NCI-H526 (cell line): ENCODE measurements at regions not wholly inside any gene's neighbourhood (a gene's known extent, or its start where the extent isn't known, plus 50 kb on each side); places are given as distances from the start of the nearest gene placed in this dataset.
A peak's percentile ranks its signal among the peaks of the same experiment; 100 is the strongest.
"Not testable (repeated sequence)": the region's sequence is repeated elsewhere in the genome, so short reads cannot be mapped to it uniquely, and the experiment has no call there.

Experiments used
- DNase-seq, 2 experiments: peaks; one replicate each; lab custom pipeline; 2025; lab: John Stamatoyannopoulos, UW

- DNase-seq, result no peak
These were observed 596.6 kb downstream of the KCTD12 start for GRCh38 chr13:76289558-76289957.

GRCh38 chr13:76286178-76286577 lies 600.0 kb downstream of the KCTD12 start:
- no peak for DNase-seq

- no peak for DNase-seq
These were observed 600.7 kb downstream of the KCTD12 start for GRCh38 chr13:76285463-76285862.

DNA sequence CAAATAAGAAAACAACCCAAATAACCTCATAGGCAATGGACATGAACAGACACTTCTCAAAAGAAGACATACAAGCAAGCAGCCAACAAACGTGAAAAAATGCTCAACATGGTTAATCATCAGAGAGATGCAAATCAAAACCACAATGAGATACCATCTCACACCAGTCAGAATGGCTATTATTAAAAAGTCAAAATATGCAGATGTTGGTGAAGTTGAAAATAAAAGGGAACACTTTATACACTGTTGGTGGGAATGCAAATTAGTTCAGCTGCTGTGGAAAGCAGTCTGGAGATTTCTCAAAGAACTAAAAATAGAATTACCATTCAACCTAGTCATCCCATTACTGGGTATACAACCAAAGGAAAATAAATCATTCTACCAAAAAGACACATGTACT lies 606.4 kb downstream of the KCTD12 start:
- peak; percentile 37 to 44 for DNase-seq

DNA sequence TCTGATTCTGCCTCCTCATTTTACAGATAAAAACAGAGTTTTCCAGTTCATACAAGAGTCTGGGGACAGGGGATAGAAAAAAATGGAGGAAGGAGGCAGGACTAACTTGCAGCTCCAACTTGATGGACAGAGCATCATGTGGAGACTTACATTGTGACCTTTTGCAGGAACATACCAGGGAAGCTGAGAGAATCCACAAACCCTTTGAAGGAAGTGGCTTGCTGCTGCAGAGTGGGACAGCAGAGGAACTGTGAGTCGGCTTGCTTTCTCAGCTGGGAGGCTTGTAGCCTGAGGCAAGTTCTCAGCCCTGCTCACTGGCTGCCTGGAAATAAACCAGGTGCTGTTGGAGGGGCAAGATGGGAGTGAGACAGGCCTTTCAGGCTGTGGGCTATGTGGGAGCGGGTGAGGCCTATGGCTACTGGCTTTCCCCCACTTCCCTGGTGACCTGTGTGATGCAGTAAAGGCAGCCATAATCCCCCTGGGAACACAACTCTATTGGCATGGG lies 614.4 kb downstream of the KCTD12 start:
- no peak for DNase-seq

GRCh38 chr13:76268307-76268706 lies 617.9 kb downstream of the KCTD12 start:
- DNase-seq, result not testable (repeated sequence)

DNA sequence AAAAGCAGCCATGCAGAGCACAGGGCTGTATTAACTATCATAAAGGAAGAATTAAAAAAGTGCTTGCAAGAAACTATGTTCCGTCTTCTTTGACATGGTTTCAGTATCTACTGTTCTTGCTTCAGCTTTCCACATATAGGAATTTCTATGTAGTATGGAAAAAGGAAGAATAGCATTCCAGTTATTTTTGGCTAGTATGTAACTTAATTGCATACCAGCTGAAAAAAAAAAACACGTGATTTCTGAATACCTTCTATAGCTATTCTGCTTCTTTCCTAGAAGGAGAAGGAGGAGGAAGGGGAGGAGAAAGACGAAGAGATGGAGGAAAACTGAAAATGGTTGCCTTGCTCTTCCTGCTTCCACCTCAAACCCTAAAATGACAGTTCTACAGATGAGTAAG lies 619.0 kb downstream of the KCTD12 start:
- no peak for DNase-seq

DNA sequence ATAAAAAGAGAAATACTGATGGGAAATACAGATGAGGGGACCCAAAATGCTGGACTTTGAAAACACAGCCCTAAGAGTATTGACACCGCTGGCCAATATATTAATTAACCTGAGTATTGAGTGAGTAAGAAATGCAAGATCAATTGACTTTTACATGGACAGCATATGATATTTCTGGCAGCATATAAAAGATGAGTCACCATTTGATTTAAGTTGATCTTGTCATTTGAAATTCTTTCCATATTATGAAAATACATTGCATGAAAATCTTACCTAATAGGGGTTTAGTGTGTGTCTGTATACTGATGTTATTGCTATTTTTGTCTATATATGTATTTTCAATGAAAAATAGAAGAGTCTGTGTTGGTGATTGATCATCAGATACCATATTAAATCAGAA lies 619.6 kb downstream of the KCTD12 start:
- no peak for DNase-seq

DNA sequence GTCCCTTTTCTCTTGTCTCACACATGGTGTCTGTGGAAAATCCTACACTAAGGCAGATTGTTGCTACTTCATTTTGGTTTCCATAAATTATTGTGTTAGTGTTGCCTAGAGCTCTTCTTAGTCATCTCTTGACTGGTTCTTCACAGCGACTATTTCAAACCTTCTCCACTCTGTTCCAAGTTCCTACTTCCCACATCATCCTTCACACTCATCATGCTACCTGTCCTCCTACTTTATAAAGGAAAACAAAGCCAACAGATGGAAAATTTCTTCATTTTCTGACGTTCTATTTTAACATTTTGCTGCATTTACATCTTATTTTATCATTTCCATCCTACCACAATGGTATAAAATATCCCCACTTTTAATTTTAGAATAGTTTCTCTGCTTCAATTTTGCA lies 614.1 kb downstream of the LMO7 start:
- no peak for DNase-seq

GRCh38 chr13:76245920-76246319 lies 609.8 kb downstream of the LMO7 start:
- DNase-seq, result no peak

- DNase-seq, result no peak
These were observed 609.1 kb downstream of the LMO7 start for GRCh38 chr13:76245211-76245610.

DNA sequence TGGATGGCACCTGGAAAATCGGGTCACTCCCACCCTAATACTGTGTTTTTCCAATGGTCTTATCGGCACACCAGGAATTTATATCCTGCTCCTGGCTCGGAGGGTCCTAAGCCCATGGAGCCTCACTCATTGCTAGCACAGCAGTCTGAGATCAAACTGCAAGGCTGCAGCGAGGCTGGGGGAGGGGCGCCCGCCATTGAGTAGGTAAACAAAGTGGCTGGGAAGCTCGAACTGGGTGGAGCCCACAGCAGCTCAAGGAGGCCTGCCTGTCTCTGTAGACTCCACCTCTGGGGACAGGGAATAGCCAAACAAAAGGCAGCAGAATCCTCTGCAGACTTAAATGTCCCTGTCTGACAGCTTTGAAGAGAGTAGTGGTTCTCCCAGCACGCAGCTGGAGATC lies 607.0 kb downstream of the LMO7 start:
- not testable (repeated sequence) for DNase-seq

DNA sequence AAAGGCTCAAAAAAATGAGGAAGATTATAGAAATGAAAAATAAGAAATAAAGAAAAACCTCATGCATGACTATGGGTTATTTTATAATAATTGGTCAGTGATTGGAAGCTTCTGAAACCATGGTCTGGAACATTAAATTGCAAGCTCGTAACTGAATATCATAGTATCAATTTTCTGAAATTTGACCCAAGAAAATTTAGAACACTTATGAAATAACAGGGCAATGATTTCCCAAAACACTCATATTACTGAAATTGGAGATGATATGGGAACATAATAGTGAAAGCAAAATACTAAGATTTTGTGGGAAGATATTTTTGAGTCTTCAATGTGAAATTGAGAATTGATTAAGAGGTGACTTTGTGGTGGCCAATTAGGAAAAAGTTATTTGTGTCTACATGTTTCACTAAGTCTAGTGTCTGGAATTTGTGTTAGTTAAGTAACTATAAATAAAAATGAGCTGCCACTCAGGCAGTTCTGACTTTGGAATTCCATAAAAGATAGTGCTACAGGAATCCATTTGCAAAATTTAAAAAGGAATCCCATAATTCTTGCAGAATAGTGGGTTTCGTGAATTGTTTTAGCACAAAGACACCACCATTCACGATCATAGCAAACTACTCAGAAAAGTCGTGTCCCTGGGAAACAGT lies 603.0 kb downstream of the LMO7 start:
- DNase-seq, result no peak

DNA sequence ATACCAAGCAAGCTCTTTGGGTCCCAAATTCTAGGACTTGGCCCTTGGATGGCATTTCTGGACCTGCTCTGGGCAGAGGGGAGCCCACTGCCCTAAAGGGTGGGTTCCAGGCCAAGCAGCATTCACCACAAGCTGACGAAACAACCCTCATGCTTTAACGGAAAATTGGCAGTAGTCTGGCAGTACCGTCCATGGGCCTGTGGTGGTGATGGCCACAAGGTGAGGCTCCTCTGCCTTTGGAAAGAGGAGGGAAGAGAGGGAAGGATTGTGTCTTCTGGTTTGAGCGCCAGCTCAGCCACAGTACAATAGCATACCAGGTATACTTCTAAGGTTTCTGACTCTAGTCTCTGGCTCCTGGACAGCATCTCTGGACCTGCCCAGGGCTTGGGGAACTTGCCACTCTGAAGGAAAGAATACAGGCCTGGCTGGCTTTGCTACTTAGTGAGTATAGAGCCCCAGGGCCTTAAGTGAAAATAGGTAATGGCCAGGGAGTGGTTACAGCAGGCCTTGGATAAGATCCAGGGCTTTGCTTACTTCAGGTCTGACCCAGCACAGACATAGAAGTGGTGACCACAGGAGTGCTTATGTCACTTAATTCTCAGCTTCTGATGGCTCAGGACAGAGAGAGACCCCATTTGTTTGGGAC lies 595.5 kb downstream of the LMO7 start:
- DNase-seq, result no peak

- no peak for DNase-seq
These were observed 593.2 kb downstream of the LMO7 start for GRCh38 chr13:76229281-76229680.

DNA sequence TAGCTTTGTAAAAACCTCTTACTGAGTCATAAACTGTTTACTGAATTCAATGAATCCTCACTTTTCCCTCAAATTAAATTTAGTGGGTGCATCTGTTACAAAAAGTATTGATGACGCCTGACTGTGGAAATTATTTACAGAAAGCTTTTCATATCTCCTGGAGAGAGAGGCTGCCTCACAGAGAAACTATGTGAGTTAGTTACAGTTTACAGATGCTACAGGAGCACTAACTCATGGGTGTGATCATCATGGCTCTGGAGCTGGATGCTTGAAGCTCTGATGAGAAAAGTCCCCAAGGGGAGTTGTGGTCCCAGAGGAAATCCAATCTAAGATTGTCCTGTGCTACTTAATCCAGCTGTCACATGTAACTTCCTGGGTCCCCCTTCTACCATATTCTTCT lies 590.8 kb downstream of the LMO7 start:
- no peak for DNase-seq

DNA sequence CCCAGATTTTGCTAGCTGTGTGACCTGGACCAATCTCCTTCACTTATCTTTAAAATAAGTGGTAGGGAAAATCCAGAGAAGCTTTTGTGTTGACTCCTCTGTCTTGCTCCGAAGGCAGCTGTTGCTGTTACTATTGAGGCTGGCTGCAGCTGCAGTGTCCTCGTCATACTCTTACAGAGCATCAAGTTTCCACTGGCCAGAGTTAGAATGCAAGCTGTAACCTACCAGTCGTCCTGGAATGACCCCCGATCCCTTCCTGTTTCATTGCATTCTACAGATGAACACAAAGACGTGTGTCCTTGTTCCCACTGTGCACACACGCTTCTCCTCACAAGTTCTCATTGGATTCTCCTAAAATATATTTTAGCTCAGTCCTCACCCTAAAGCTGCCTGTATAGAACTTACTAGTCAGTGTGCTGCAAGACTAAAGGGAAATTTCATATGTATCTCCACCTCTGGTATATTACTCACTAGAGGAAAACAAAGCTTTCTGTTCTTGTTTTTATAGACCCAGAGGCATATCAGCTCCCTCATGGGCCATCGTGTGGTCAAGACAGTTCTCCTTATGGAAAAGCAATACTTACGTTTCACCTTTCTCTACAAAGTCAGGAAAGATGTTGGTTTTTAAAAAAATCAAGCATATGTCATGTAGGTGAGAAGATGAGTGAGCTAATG lies 589.8 kb downstream of the LMO7 start:
- DNase-seq, result no peak

DNA sequence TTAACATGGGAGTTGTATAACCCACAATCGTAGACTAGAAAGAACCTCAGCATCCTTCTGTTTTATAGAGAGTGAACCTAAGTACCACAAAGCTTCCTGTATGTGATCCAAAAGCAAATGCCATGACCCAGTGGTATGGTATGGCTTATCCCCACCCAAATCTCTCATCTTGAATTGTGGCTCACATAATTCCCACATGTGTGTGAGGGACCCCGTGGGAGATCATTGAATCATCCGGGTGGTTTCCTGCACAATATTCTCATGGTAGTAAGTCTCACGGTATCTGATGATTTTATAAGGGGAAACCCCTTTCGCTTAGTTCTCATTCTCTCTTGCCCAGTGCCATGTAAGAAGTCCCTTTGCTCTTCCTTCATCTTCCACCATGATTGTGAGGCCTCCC lies 587.9 kb downstream of the LMO7 start:
- DNase-seq, result no peak

GRCh38 chr13:76223565-76223964 lies 587.4 kb downstream of the LMO7 start:
- no peak for DNase-seq

DNA sequence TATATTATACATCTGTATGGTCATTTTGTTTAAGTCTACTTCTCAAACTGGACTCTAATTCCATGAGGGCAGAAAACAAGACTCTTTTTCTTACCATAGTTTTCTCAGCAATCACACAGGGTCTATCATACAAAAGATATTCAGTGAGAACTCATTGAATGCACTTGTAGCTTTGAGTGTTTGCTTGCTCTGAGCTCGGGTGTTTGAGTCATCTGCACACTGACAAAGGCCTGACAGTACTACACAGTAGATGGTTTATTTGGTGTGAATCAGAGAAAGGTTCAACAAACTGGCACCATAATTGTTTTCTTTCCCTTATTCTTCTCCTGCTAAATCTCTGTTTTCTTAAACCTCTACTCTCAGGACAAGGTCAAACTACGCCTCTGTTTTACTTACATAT lies 586.4 kb downstream of the LMO7 start:
- no peak for DNase-seq

GRCh38 chr13:76216729-76217128 lies 580.6 kb downstream of the LMO7 start:
- no peak for DNase-seq

- no peak for DNase-seq
These were observed 577.9 kb downstream of the LMO7 start for GRCh38 chr13:76214001-76214400.

GRCh38 chr13:76213423-76213904 lies 577.3 kb downstream of the LMO7 start:
- no peak for DNase-seq
